Adrenal gland (tissue), 5 donors: ENCODE measurements at regions not wholly inside any gene's neighbourhood (a gene's known extent, or its start where the extent isn't known, plus 50 kb on each side); places are given as distances from the start of the nearest gene placed in this dataset.

Source experiments
- CTCF ChIP-seq, 6 experiments: fragments of 450-650 bp in 4 of 6; fragments of 200-600 bp in 2 of 6; sonication (generic) in 1 of 6; IDR thresholded peaks; 1 replicate in 5 of 6; 2 replicates in 1 of 6; pipeline versions ENCODE4 v1.5.1 to v1.8.0; 2016 to 2021; ENCODE audit warnings: antibody characterized with exemption in 6 of 6, mild to moderate bottlenecking in 2 of 6, moderate library complexity in 1 of 6
- POLR2A ChIP-seq, 2 donors: fragments of 450-650 bp; IDR thresholded peaks; one replicate each; pipeline ENCODE4 v1.6.1; 2017; ENCODE audit warnings: antibody characterized with exemption in 2 of 2, mild to moderate bottlenecking in 2 of 2, moderate library complexity in 1 of 2
- donor health status: DM: no; HTN: no; CAD: no.

- no peak for TF ChIP-seq CTCF (IDR thresholded peaks at IDR 0.05)
- no peak for TF ChIP-seq POLR2A (IDR thresholded peaks at IDR 0.05)
These were observed 208.6 kb upstream of the CDKN3 start for GRCh38 chr14:54188064-54188666.
